H1 (cell line): ENCODE measurements at regions not wholly inside any gene's neighbourhood (a gene's known extent, or its start where the extent isn't known, plus 50 kb on each side); places are given as distances from the start of the nearest gene placed in this dataset.

Source experiments
- HDAC6 ChIP-seq: IDR thresholded peaks from one replicate; pipeline ENCODE4 v1.7.1; 2012; ENCODE audit warnings: low read depth, mild to moderate bottlenecking, inconsistent platforms, low read length, moderate library complexity
- PHF8 ChIP-seq: fragments of 200-600 bp; sonication (generic); conservative IDR thresholded peaks from 2 replicates; pipeline ENCODE4 v1.7.1; 2012; ENCODE audit warnings: low read depth, mild to moderate bottlenecking, inconsistent platforms, low read length, moderate library complexity
- SIRT6 ChIP-seq: IDR thresholded peaks from one replicate; pipeline ENCODE4 v1.7.1; 2012; ENCODE audit warnings: low read length, inconsistent platforms
- SP1 ChIP-seq: IDR thresholded peaks from 2 replicates; pipeline ENCODE4 v1.6.1; 2011; ENCODE audit warnings: low read depth, low read length
- TCF12 ChIP-seq: IDR thresholded peaks from 2 replicates; pipeline ENCODE4 v1.6.1; 2011; ENCODE audit warnings: low read depth, mild to moderate bottlenecking, low read length

DNA sequence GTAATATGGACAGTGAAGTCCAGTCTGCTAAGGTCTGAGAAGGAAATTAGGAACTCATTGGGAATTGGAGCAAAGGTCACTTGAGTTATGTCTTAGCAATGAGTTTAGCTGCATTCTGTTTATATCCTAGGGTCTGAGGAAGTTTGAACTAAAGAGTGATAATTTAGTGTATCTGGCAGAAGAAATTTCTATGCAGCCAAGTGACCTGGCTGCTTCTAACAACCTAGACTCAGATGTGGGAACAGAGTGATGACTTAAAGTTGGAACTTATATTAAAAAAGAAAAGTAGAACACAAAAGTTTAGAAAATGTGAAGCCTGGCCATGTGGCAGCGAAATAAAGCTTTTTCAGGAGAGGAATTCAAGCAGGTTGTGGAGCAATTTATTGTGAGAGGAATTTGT is 106.2 kb downstream of the PRDM9 start (continued):
- no peak for TF ChIP-seq SIRT6
- no peak for TF ChIP-seq PHF8
- TF ChIP-seq HDAC6 = no peak
- no peak for TF ChIP-seq TCF12
- no peak for TF ChIP-seq SP1
